Stimulated activated CD4-positive, alpha-beta T cell treated with anti-CD3 and anti-CD28 coated beads, Interleukin-2, amount 100 ng/mL, for 48 hours (primary cell): ENCODE measurements at regions not wholly inside any gene's neighbourhood (a gene's known extent, or its start where the extent isn't known, plus 50 kb on each side); places are given as distances from the start of the nearest gene placed in this dataset.
"Not testable (repeated sequence)": the region's sequence is repeated elsewhere in the genome, so short reads cannot be mapped to it uniquely, and the experiment has no call there.

Experiments used
- DNase-seq, 2 donors: peaks; one replicate each; pipeline ENCODE4 v3.0.0-alpha.2; 2020

- DNase-seq, result no peak
Observed at GRCh38 chr11:23377909-23378308, 517.6 kb upstream of the CCDC179 start.

DNA sequence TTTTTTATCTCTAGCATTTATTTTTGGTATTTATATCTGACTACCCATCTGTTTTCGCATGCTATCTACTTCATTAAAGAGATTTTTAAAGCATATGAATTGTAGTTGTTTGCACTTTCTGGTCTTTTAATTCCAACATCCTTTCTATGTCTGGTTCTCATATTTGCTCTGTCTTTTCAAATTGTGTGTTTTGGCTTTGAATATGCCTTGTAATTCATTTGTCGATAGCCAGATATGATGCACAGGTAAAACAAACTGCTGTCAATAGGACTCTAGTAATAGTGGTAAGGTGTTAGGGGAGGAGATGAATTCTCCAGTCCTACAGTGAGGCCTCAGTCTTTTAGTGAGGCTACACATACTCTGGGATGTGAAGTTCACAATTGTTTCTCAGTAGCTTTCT lies 530.8 kb upstream of the CCDC179 start:
- no peak for DNase-seq

- DNase-seq, result no peak
Observed at GRCh38 chr11:23398052-23398451, 537.8 kb upstream of the CCDC179 start.

GRCh38 chr11:23399995-23400394 lies 539.7 kb upstream of the CCDC179 start:
- no peak for DNase-seq

DNA sequence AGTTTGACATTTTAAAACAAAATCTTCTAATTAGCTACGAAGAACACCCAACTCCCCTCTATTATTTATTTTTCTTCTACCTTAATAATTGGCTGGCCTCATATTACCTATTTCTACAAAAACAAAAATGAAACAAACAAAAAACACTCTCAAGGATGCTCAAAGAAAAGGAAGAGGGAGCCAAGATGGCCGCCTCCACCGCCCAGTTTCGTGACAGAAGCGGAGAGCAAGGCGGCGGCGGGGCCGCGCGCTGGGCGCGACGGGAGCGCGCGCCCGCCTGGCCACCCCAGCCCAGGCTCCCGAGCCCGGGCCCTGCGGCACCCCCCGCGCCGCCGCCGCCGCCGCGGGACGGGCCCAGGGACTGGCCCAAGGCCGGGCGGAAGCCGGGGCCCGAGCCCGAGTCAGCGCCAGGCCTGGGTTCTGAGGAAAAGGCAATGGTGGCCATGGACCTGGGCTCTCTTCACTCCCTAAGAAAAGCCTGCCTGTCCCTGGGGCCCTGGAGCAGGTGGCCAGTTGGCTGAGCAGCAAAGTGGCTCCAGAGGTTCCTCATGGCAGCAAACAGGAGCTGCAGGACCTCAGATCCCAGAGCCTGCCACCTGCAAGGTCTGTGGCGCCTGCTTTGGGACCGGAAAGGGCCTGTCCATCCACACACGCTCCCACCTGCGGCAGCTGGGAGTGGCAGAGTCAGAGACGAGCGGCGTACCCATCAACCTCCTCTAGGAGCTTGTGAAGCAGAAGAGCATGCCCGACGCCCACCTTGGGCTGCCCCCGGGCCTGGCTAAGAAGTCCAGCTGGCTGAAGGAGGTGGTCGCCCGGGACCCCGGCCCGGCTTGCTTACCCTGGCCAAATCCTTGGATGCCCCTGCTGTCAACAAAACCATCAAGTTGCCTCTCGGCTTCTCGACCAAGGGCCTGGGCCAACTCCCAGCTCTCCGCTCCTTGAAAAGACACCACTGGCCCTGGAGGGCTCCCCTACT lies 543.2 kb upstream of the CCDC179 start:
- no peak for DNase-seq

- DNase-seq, result no peak
Observed at GRCh38 chr11:23404225-23405160, 544.2 kb upstream of the CCDC179 start.

GRCh38 chr11:23405350-23405937 lies 545.2 kb upstream of the CCDC179 start:
- DNase-seq, result no peak

- DNase-seq, result no peak
Observed at GRCh38 chr11:23406131-23406819, 546.0 kb upstream of the CCDC179 start.

DNA sequence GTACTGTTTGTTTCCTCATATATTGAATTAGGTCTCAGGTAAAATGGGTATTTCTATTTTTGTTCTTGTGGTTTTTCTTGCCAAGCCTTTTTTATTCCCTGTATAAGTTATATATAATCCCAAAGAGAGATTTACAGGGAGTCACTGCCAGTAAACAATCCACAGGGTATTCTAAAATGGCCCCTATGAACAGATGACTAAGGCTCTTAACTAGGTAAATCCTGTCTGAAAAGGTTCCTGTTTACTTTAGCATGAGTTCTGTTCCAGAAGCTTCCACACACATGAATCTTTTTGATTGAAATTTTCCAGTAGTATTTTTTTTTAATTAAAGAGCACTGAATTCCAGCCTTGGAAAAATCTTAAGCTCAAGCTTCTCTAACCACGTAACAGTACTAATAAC lies 552.8 kb upstream of the CCDC179 start:
- no peak for DNase-seq

- no peak for DNase-seq
Observed at GRCh38 chr11:23423104-23423503, 562.8 kb upstream of the CCDC179 start.

DNA sequence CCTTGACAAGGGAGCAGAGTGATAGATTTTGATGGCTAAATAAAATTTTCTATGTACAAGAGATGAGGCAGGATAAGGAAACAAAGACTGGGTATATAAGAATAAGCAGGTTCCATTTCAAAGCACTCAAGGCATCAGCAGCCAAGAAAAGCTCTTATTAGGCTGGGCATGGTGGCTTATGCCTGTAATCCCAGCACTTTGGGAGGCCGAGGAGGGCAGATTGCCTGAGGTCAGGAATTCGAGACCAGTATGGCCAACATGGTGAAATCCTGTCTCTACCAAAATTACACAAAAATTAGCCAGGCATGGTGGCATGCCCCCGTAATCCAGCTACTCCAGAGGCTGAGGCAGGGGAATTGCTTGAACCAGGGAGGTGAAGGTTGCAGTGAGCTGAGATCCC lies 563.4 kb upstream of the CCDC179 start:
- DNase-seq, result no peak

DNA sequence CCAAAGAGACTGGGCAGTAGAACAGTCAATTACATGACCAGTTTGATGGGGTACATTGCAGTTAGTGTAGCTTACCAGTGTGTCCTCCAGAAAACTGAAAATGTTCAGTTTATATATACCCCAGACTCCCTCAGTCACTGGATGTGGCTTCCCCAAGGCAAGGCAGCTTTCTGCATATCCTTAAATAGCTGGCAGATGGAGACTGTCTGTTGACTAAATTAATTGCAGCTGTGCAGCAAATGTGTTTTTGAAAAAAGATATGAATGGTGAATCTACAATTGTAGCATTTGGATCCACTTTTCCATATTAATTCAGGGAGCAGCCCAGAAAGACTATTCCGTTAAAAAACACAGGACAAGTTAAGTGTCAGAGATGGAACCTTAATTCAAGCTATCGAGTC lies 565.1 kb upstream of the CCDC179 start:
- no peak for DNase-seq

- DNase-seq, result no peak
Observed at GRCh38 chr11:23429569-23429968, 569.3 kb upstream of the CCDC179 start.

- no peak for DNase-seq
Observed at GRCh38 chr11:23453522-23453921, 593.2 kb upstream of the CCDC179 start.

- DNase-seq, result no peak
Observed at GRCh38 chr11:23455321-23455891, 595.1 kb upstream of the CCDC179 start.

DNA sequence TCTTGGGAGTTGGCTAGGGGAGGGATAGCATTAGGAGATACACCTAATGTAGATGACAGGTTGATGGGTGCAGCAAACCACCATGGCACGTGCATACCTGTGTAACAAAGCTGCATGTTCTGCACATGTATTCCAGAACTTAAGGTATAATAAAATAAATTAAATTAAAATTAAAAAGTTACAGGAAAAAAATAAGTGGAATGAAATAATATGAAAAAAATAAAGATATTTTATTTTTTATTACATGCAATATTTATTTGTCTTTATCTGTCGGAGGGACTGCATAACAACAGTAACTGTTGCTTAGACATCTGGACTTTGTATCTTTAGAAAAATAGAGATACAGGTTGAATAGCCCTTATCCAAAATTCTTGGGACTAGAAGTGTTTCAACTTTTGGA lies 597.4 kb upstream of the CCDC179 start:
- no peak for DNase-seq

GRCh38 chr11:23471878-23472277 lies 611.6 kb upstream of the CCDC179 start:
- no peak for DNase-seq

- no peak for DNase-seq
Observed at GRCh38 chr11:23473782-23474181, 613.5 kb upstream of the CCDC179 start.

- no peak for DNase-seq
Observed at GRCh38 chr11:23480736-23481135, 620.5 kb upstream of the CCDC179 start.

DNA sequence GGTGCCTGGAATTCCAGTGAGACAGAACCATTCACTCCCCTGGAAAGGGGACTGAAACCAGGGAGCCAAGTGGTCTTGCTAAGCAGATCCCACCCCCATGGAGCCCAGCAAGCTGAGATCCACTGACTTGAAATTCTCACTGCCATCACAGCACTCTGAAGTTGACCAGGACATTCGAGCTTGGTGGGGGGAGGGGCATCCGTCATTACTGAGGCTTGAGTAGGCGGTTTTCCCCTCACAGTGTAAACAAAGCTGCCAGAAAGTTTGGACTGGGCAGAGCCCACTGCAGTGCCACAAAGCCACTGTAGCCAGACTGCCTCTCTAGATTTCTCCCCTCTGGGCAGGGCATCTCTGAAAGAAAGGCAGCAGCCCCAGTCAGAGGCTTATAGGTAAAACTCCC lies 623.9 kb upstream of the CCDC179 start:
- not testable (repeated sequence) for DNase-seq

DNA sequence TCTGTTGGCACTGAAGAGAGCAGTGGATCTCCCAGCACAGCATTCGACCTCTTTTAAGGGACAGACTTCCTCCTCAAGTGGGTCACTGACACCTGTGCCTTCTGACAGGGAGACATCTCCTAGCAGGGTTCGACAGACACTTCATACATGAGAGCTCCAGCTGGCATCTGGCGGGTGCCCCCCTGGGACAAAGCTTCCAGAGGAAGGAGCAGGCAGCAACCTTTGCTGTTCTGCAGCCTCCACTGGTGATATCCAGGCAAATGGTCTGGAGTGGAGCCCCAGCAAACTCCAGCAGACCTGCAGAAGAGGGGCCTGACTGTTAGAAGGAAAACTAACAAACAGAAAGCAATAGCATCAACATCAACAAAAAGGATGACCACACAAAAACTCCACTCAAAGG lies 624.3 kb upstream of the CCDC179 start:
- DNase-seq, result not testable (repeated sequence)

GRCh38 chr11:23490557-23491235 lies 630.4 kb upstream of the CCDC179 start:
- no peak for DNase-seq
